H9 (cell line): ENCODE measurements at regions not wholly inside any gene's neighbourhood (a gene's known extent, or its start where the extent isn't known, plus 50 kb on each side); places are given as distances from the start of the nearest gene placed in this dataset.

Experiments used
- DNase-seq: peaks from one replicate; pipeline ENCODE4 v3.0.0-alpha.2; 2017
- H2AFZ ChIP-seq: one replicate; pipeline ENCODE4 v1.6.1; 2013; ENCODE audit warnings: mild to moderate bottlenecking, low read length, control low read depth, moderate library complexity
- H2AK5ac ChIP-seq: 2 replicates; pipeline ENCODE4 v1.6.1; 2013; ENCODE audit warnings: low read length, control low read depth, mixed read lengths; ENCODE audit not compliant: insufficient read length
- H2BK120ac ChIP-seq: one replicate; pipeline ENCODE4 v1.6.1; 2013; ENCODE audit warnings: low read depth, mild to moderate bottlenecking, low read length, control low read depth, inconsistent platforms; ENCODE audit not compliant: poor library complexity, severe bottlenecking
- H2BK12ac ChIP-seq: 2 replicates; pipeline ENCODE4 v1.6.1; 2013; ENCODE audit warnings: low read length, control low read depth, mixed read lengths, low read depth; ENCODE audit not compliant: insufficient read length
- H2BK15ac ChIP-seq: 2 replicates; pipeline ENCODE4 v1.6.1; 2013; ENCODE audit warnings: low read depth, low read length, control low read depth
- H2BK20ac ChIP-seq: one replicate; pipeline ENCODE4 v1.6.1; 2013; ENCODE audit warnings: low read depth, mild to moderate bottlenecking, low read length, control low read depth, inconsistent platforms; ENCODE audit not compliant: poor library complexity, severe bottlenecking
- H2BK5ac ChIP-seq: 2 replicates; pipeline ENCODE4 v1.6.1; 2013; ENCODE audit warnings: low read length, control low read depth, mixed read lengths; ENCODE audit not compliant: insufficient read length
- H3K14ac ChIP-seq: 2 replicates; pipeline ENCODE4 v1.6.1; 2013; ENCODE audit warnings: low read length, control low read depth; ENCODE audit not compliant: insufficient read depth
- H3K18ac ChIP-seq: 2 replicates; pipeline ENCODE4 v1.6.1; 2013; ENCODE audit warnings: low read depth, mild to moderate bottlenecking, mixed read lengths, low read length, control low read depth; ENCODE audit not compliant: insufficient read length
- H3K23ac ChIP-seq: 2 replicates; pipeline ENCODE4 v1.6.1; 2013; ENCODE audit warnings: low read length, control low read depth, mixed read lengths, low read depth; ENCODE audit not compliant: insufficient read length
- H3K23me2 ChIP-seq: 2 replicates; pipeline ENCODE4 v1.6.1; 2013; ENCODE audit warnings: low read depth, mild to moderate bottlenecking, mixed read lengths, low read length, control low read depth; ENCODE audit not compliant: insufficient read length, poor library complexity, severe bottlenecking
- H3K27ac ChIP-seq: 2 replicates; pipeline ENCODE4 v1.5.1; 2013; ENCODE audit warnings: low read length, control low read depth, mixed read lengths, low read depth; ENCODE audit not compliant: insufficient read length
- H3K27me3 ChIP-seq: 2 replicates; pipeline ENCODE4 v1.6.1; 2013; ENCODE audit warnings: low read length, control low read depth, inconsistent platforms; ENCODE audit not compliant: insufficient read depth
- H3K4ac ChIP-seq: 2 replicates; pipeline ENCODE4 v1.6.1; 2013; ENCODE audit warnings: low read depth, mild to moderate bottlenecking, control low read depth, inconsistent platforms, low read length, moderate library complexity
- H3K4me1 ChIP-seq: 2 replicates; pipeline ENCODE4 v1.6.1; 2013; ENCODE audit warnings: low read length, control low read depth, inconsistent platforms; ENCODE audit not compliant: insufficient read depth
- H3K4me2 ChIP-seq: 2 replicates; pipeline ENCODE4 v1.6.1; 2013; ENCODE audit warnings: low read length, control low read depth, mixed read lengths; ENCODE audit not compliant: insufficient read length, insufficient read depth
- H3K56ac ChIP-seq: 2 replicates; pipeline ENCODE4 v1.6.1; 2013; ENCODE audit warnings: low read depth, mild to moderate bottlenecking, mixed read lengths, low read length, control low read depth; ENCODE audit not compliant: insufficient read length
- H3K79me1 ChIP-seq: 2 replicates; pipeline ENCODE4 v1.6.1; 2013; ENCODE audit warnings: low read depth, mild to moderate bottlenecking, moderate library complexity, low read length, control low read depth, inconsistent platforms; ENCODE audit not compliant: insufficient read depth, poor library complexity, severe bottlenecking
- H3K79me2 ChIP-seq: 2 replicates; pipeline ENCODE4 v1.6.1; 2013; ENCODE audit warnings: low read length, control low read depth, inconsistent platforms; ENCODE audit not compliant: insufficient read depth
- H3K9ac ChIP-seq: 2 replicates; pipeline ENCODE4 v1.6.1; 2013; ENCODE audit warnings: low read length, control low read depth, mixed read lengths; ENCODE audit not compliant: insufficient read length; ENCODE audit errors: extremely low read depth
- H3K9me3 ChIP-seq: one replicate; pipeline ENCODE4 v1.6.1; 2013; ENCODE audit warnings: low read depth, low read length, inconsistent platforms; ENCODE audit not compliant: control insufficient read depth
- H3T11ph ChIP-seq: one replicate; pipeline ENCODE4 v1.6.1; 2013; ENCODE audit warnings: mild to moderate bottlenecking, low read length, control low read depth, inconsistent platforms
- H4K20me1 ChIP-seq: one replicate; pipeline ENCODE4 v1.6.1; 2013; ENCODE audit not compliant: control insufficient read depth, insufficient read length, insufficient read depth
- H4K5ac ChIP-seq: 2 replicates; pipeline ENCODE4 v1.6.1; 2013; ENCODE audit warnings: low read depth, mild to moderate bottlenecking, mixed read lengths, low read length, control low read depth; ENCODE audit not compliant: insufficient read length
- H4K8ac ChIP-seq: replicated peaks from 2 replicates; pipeline ENCODE4 v1.6.1; 2013; ENCODE audit warnings: low read length, control low read depth, mixed read lengths, low read depth; ENCODE audit not compliant: insufficient read length
- H4K91ac ChIP-seq: 2 replicates; pipeline ENCODE4 v1.6.1; 2013; ENCODE audit warnings: low read depth, mild to moderate bottlenecking, moderate library complexity, mixed read lengths, low read length, control low read depth; ENCODE audit not compliant: insufficient read length
- H3K27ac Mint-ChIP-seq, 3 experiments: 2 replicates in 2 of 3; 3 replicates in 1 of 3; pipeline ENCODE4 v1.8.0; 2020 to 2021; ENCODE audit warnings: mixed read lengths in 3 of 3, mild to moderate bottlenecking in 1 of 3, moderate library complexity in 1 of 3
- H3K27me3 Mint-ChIP-seq: 2 replicates; pipeline ENCODE4 v1.8.0; 2021; ENCODE audit warnings: low read depth, mild to moderate bottlenecking, moderate library complexity, mixed read lengths
- H3K36me3 Mint-ChIP-seq, 3 experiments: 2 replicates in 2 of 3; 3 replicates in 1 of 3; pipeline ENCODE4 v1.8.0; 2020 to 2021; ENCODE audit warnings: low read depth in 3 of 3, mixed read lengths in 3 of 3; ENCODE audit not compliant: insufficient read depth in 1 of 3
- H3K4me1 Mint-ChIP-seq, 2 experiments: 2 replicates each; pipeline ENCODE4 v1.8.0; 2020; ENCODE audit warnings: mixed read lengths in 2 of 2
- H3K4me3 Mint-ChIP-seq, 2 experiments: 2 replicates in 1 of 2; 3 replicates in 1 of 2; pipeline ENCODE4 v1.8.0; 2020 to 2021; ENCODE audit warnings: mild to moderate bottlenecking in 2 of 2, mixed read lengths in 2 of 2, moderate library complexity in 1 of 2
- H3K9me3 Mint-ChIP-seq, 2 experiments: 2 replicates in 1 of 2; 3 replicates in 1 of 2; pipeline ENCODE4 v1.8.0; 2020; ENCODE audit warnings: mild to moderate bottlenecking in 2 of 2, mixed read lengths in 2 of 2, moderate library complexity in 1 of 2
- CTCF ChIP-seq: fragments of 200-600 bp; sonication (generic); conservative IDR thresholded peaks from 3 replicates; pipeline ENCODE4 v1.8.0; 2021; ENCODE audit warnings: antibody characterized with exemption, mild to moderate bottlenecking

- no peak for DNase-seq
Observed at GRCh38 chr7:84801396-84801795, 385.5 kb downstream of the SEMA3D start.

More at GRCh38 chr7:84801396-84801795, 385.5 kb downstream of the SEMA3D start:
- no peak overlapping the region for H3K27ac Mint-ChIP-seq
- no peak overlapping the region for H3K56ac ChIP-seq
- no peaks in the 10 kb centered on the region for H4K20me1 ChIP-seq
- no peak overlapping the region for H3K27ac ChIP-seq
- no peak overlapping the region for H2BK120ac ChIP-seq
- H4K5ac ChIP-seq: no peak overlapping the region
- TF ChIP-seq CTCF: no peak
- H2AFZ ChIP-seq: no peak overlapping the region
- H3K9me3 ChIP-seq: no peaks in the 10 kb centered on the region
- H3K27me3 ChIP-seq: no peaks in the 10 kb centered on the region
- H3K14ac ChIP-seq: no peak overlapping the region
- H3K23me2 ChIP-seq: no peaks in the 10 kb centered on the region
- H4K91ac ChIP-seq: no peak overlapping the region
- H3K9me3 Mint-ChIP-seq: peaks cover 7 to 9% of the 10 kb centered on the region in 2 experiments; a peak in 4 of 5 replicates
- H3K4me1 ChIP-seq: no peaks in the 10 kb centered on the region
- H3T11ph ChIP-seq: no peak overlapping the region
- H3K36me3 Mint-ChIP-seq: peaks cover 3 to 13% (median 7%) of the 10 kb centered on the region in 3 experiments; a peak in 6 of 7 replicates
- H3K4me3 Mint-ChIP-seq: no peak overlapping the region
- no peak overlapping the region for H2BK5ac ChIP-seq
- H3K4me1 Mint-ChIP-seq: peaks cover 3% of the 10 kb centered on the region in 2 experiments; a peak in 3 of 4 replicates
- H3K18ac ChIP-seq: no peak overlapping the region
- no peak overlapping the region for H3K4me2 ChIP-seq
- no peak overlapping the region for H2BK12ac ChIP-seq
- H4K8ac ChIP-seq: no peak overlapping the region
- H3K4ac ChIP-seq: no peak overlapping the region
- no peaks in the 10 kb centered on the region for H3K27me3 Mint-ChIP-seq
- no peak overlapping the region for H3K9ac ChIP-seq
- H2AK5ac ChIP-seq: no peak overlapping the region
- no peak overlapping the region for H2BK20ac ChIP-seq
- no peak overlapping the region for H3K23ac ChIP-seq
- H3K79me2 ChIP-seq: no peaks in the 10 kb centered on the region
- no peak overlapping the region for H2BK15ac ChIP-seq
- no peaks in the 10 kb centered on the region for H3K79me1 ChIP-seq
